HG03039 (cell line): ENCODE measurements at regions not wholly inside any gene's neighbourhood (a gene's known extent, or its start where the extent isn't known, plus 50 kb on each side); places are given as distances from the start of the nearest gene placed in this dataset.
"Not testable (repeated sequence)": the region's sequence is repeated elsewhere in the genome, so short reads cannot be mapped to it uniquely, and the experiment has no call there.

Experiments
- ATAC-seq: cut with Tn5 transposase; IDR thresholded peaks from one replicate; pipeline ENCODE4 v1.9.1; 2021; ENCODE audit warnings: mild to moderate bottlenecking, moderate library complexity; ENCODE audit not compliant: unreplicated experiment

DNA sequence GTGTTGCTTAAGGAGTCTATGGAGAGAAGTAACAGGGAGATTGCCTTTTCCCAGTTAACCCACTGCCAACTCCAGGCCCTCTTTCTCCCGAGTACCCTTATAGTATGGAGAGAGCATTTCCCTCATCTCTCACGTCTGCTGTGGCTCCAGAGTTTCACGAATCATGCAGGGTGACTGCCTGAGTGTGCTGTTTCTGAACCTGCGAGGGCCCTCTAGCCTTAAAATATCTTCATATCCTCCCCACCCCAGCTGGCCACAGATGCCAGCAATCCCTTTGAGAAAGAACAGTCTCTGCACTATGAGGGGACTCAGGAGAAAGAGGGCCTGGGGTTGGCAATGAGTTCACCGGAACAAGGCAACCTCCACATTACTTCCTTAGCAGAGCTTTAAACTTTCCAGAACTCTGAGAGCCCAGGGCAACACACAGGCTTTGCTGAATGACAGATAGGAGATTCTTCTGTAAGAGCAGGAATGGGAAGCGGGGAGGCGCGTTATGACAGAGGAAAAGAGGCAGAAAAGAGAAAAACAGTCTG, 81.6 kb upstream of the ANKH start:
- ATAC-seq = no peak

DNA sequence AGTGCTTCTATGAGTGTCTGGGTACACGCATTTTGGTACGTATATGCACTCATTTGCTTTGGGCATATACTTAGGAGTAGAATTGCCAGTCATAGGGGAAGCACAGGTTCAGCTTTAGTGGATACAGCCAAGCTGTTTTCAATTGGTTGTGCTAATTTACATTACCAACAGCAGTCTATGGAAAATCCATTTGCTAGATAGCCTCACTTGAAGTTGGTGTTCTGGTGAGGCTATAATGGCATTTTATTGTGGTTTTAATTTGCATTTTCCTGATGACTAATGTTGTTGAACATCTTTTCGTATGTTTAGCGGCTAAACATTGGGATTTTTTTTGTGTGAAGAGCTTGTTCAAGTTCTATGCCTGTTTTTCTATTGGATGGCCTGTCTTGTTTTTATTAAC, 76.8 kb upstream of the ANKH start:
- ATAC-seq = no peak

DNA sequence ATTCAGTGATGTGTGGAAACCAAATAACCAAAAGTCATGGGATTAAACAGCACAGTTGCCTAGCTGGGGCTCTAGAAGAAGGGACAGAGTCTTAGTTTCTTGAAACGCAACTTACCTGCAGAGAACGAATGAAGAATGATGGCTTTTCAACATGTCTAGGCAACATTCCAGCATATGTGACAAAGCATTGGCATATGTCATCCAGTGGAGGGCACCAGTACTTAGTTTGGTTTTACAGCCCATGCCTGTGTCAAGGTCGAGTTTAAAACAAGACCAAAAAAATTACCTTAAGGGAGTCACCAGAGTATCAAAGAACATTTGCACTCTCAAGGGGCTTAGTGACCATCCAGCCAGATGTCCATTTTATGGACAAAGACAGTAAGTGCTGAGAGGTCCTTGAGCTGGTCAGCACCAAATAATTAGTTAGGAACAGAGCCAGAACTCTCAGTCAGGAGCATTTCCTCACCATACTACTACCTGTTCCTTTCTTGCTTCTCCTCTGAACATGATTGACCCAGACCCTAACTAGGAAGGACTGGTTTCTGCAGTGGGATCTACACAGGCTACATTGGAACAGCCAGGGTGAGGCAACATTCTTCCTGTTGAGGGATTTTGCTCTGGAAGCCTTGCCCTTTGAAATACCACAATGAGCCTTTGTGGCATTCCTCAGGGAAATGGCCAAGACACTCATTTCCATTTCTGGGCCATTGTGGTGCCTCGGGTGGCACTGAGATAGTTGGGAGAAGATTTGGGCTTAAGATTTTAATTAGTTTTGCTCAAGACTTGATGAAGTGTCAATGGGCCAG, 75.4 kb upstream of the ANKH start:
- ATAC-seq = peak; percentile 70

DNA sequence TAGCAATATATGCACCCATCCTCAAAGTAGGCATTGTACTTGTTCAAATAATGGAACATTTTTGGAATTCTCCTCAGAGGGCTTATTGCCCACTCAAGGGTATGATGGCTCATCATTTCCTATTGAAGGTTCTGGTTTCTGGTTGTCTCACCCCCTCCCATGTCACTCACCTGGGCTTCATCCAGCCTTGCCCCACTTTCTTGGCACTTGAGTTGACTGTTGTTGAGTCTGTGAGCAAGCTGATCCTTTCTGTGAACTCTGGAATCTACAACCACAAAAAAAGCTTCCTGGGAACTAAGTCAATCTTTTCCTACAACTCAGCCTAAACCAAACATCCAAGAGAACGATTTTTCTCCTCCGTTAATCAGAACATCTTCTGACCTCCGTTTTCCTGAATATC, 73.9 kb upstream of the ANKH start:
- ATAC-seq = no peak

DNA sequence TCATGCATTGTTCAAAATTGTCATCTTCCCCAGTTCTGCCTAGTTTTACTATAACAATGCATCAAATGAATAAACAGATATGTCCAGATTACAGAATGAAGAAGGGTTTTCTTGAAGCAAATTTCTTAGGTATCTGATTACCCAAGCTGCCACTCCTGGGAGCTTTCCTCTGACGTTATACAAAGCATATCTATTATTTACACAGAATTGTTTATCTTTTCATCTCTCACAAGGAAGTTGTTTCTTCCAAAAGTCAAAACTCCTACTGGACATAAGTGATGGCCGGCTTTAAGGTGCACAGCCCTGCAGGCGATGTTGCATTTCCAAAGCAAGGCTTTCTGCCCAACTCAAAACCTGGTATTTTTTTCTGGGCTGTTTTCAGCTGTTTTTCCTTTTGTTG, 73.4 kb upstream of the ANKH start:
- ATAC-seq = no peak

DNA sequence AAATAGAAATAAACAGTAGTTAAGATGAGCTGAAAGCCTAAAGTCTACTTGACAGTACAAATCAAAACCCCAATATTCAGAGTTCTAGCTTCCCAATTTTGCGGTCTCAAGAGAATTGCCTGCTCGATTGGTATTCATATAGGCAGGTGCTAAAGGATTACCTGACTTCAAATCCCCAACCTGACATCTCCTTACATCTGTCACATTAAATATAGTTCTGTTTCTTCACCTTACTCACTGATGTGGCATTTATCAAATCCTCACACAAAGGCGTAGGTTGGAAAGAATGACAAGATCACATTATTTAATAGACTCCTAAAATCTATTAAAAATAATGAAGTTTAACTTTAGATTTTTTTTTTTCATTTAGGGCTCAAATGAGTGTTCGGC, 72.8 kb upstream of the ANKH start:
- no peak for ATAC-seq

DNA sequence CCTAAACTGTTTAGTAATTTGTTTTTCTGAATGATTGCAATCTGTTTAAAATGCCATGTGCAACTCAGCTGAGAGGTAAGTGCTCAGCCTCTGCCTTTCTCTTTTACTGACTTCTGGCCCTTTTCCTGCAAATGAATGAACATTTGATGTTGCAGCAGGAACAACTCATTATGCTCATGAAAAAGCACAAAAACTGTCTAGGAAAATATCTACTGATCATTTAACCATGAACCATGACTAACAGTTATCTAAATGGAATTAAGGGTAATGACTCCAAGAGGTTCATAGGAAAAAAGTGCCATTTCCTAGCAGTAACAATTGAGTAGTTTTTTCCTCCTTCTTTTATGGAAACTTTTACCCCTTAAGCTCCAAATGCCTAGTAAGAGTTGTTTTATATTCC, 70.6 kb upstream of the ANKH start:
- ATAC-seq = no peak

DNA sequence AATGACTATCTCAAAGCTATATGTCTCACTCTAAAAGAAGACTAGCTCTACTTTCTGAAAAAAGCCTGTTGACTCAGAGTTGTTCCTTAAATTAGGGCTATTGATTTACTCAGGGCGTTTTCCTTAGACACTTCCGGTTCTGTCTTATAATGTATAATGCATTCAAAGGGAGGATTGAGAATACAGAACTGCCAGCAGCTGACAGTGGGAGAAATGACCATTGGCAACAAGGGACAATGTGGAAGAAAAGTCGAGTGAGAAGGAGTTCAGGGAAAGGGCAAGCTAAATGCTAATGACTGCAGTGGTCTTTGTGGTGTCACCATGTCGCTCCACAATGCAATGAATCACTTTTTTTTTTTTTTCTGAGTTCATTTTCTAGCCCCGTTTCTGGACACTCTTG, 65.7 kb upstream of the ANKH start:
- no peak for ATAC-seq

DNA sequence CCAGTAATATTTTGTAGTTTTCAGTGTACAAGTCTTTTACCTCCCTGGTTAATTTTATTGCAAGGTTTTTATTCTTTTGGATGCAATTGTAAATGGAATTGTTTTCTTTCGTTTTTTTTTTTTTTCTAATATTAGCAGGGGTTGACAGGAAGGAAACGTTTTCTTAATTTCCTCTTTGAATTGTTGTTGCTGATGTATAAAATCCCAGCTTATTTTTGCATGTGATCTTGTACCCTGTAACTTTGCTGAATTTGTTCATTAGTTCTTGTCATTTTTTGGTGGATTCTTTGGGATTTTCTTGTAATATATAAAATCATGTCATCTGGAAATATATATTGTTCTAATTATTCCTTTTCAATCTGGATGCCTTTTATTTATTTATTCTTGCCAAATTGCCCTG, 65.0 kb upstream of the ANKH start:
- no peak for ATAC-seq

DNA sequence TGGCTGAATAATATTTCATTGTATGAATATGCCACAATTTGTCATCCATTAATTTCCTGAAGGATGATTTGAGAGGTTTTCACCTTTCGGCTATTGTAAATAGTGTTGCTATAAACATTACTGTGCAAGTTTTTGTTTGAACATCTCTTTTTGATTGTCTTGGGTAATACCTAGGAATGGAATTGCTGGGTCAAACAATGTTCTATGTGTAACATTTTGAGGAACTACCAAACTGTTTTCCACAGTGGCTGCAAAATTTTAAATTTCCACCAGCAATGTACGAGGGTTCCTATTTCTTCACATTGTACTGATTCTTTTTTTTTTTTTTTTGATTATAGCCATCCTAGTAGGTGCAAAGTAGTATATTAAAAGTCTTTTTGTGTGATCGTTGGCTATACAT, 63.8 kb upstream of the ANKH start:
- no peak for ATAC-seq

DNA sequence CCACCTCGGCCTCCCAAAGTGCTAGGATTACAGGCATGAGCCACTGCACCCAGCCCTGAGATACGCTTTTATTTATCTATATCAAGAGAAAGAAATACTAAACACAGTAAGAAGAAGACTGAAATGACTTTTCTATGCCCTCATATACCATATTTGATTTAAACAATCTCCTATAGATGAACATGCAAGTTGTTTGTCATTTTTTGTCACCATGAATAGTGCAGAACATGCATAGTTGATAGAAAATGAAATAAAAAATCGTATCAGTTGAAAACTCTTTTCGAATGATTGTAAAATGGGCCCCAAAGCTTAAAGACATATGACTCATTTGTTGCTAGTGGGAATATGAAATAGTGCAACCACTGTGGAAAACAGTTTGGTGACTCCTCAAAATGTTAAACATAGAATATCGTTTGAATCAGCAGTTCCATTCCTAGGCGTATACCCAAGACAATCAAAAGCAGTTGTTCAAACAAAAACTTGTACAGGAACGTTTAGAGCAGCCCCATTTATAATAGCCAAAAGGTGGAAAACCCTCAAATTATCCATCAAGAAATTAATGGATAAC, 61.4 kb upstream of the ANKH start:
- ATAC-seq = no peak

DNA sequence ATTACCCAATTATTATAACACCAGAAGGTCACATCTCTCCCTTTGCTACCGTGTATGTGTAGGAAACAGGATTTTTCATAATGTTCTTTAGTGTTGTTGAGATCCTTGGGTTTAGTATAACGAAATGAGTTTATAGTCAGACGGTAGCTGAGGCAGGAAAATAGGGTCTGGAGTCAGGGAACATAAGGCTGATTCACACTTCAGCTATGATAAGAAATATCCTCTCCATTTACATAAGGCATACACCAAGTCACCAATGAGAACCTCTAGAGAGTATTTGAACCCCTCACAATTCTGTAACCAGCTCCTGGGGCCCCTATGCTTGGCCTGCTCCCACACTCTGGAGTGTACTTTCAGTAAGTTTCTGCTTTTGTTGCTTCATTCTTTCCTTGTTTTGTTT, 58.9 kb upstream of the ANKH start:
- ATAC-seq = no peak

DNA sequence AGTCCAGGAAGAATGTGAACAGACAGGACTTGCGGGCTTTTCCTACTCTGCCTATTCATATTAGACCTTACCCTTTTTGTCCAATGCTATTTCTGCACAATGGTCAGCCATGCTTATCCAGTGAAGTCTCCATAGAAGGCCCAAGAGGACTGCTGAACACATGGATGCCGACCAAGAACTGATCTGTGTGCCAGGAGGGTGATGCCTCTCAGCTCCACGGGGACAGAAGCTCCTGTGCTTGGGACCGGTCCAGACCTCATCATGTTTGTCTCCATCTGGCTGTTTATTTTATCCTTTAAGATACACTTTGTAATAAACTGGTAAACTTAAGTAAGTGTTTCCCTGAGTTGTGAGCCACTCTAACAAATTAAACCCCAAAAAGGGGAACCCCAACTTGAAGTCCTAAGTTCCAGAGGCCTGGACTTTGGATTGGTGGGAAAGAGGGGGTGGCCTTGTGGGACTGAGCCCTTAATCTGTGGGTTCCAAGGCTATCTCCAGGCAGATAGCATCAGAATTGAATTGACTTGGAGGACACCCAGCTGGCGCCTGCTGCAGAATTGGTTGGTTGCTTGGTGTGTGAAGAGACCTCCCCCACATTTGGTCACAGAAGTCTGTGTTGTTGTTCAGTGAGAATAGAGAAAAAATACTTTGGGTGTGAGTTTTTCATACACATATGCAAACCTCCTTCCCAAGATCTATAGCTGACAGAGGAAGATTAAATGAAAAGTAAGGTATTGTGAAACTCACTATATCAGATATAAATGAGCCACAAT, 57.9 kb upstream of the ANKH start:
- ATAC-seq = no peak

DNA sequence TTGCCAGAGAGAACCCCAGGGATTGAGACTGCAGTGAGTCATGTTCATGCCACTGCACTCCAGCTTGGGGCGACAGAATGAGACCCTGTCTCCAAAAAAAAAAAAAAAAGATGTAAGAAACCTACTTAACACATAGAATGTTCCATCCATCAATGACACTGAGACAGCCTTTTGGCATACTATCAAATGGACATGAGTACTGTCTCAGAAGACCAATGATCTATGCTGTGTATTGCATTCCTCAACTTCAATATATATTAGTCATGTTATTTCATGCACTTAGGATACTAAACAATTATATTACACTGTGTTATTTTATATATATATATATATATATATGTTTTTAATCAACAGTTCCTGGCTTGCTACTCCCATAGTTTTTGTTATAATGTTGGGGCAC, 57.1 kb upstream of the ANKH start:
- ATAC-seq = no peak

DNA sequence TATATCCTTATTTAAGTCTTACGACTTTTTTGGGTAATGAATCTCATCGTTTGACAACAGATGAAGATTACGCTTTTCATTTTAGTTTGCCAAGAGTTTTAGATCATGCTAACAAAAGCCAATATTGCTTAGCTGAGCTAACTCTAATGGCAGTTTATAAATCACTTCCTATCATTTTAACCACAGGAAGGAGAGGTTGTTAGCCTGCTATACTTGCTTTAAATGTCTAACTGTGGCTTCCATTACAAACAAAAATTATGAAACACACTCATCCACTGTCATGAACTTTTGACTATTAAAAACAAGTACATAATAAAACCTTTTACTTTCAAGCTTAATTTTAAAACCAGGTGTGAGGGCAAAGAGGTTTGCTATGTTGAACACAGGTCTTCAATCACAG, 53.7 kb upstream of the ANKH start:
- no peak for ATAC-seq

DNA sequence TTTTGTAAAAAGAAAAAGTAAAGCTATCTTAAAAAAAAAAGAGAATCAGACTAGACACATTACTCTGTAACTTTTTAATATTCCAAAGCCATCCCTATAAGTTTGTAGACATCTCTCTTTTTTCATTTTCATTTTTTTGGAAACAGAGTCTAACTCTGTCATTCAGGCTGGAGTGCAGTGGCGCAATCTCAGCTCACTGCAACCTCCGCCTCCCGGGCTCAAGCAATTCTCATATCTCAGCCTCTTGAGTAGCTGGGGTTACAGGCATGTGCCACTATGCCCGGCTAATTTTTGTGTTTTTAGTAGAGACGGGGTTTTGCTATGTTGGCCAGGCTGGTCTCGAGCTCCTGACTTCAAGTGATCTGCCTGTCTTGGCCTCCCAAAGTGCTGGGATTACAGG, 51.4 kb upstream of the ANKH start:
- ATAC-seq = not testable (repeated sequence)

DNA sequence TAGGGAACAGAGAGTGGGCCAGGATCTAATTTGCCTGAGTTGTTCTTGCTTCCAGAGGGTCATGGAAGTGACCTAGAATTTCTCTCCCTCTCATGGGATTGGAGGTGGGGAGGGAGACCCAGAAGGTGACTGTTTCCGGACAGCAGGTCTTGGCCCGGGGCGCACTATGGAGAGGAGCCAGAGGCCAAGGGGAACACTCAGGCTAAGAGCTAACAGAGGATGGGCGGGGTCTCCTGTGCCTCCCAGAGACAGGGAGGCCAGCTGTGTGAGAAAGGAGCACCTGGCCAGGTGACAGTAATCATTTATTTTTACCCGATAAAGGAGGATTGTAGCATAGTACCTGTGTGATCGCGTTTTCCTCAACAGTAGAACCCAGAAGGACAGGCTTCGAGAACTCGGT, 50.9 kb upstream of the ANKH start:
- ATAC-seq = no peak
